Ishikawa (cell line): ENCODE measurements at regions not wholly inside any gene's neighbourhood (a gene's known extent, or its start where the extent isn't known, plus 50 kb on each side); places are given as distances from the start of the nearest gene placed in this dataset.

Source experiments
- EP300 ChIP-seq: IDR thresholded peaks from 2 replicates; pipeline ENCODE4 v1.6.1; 2012; ENCODE audit warnings: borderline replicate concordance
- RAD21 ChIP-seq: IDR thresholded peaks from 2 replicates; pipeline ENCODE4 v1.6.1; 2012; ENCODE audit warnings: low read depth
- USF1 ChIP-seq: IDR thresholded peaks from 2 replicates; pipeline ENCODE4 v1.6.1; 2012

- no peak for TF ChIP-seq USF1
- no peak for TF ChIP-seq EP300
- no peak for TF ChIP-seq RAD21
Observed at GRCh38 chr3:113086560-113087461, 96.0 kb downstream of the GTPBP8 start.
